Panc1 (cell line): ENCODE measurements at regions not wholly inside any gene's neighbourhood (a gene's known extent, or its start where the extent isn't known, plus 50 kb on each side); places are given as distances from the start of the nearest gene placed in this dataset.

Experiments
- ATAC-seq: fragments of 200-7000 bp; cut with Tn5 transposase; 2 replicates; pipeline ENCODE4 v1.9.1; 2020; ENCODE audit warnings: mild to moderate bottlenecking, moderate library complexity
- BruUV-seq: library from RNA; stranded (reverse); fragments of 400-500 nt; replicated peaks from 2 replicates; lab custom pipeline; 2021; lab: Mats Ljungman, UMichigan
- CTCF ChIA-PET: fragments of 300-600 bp; sonication (Branson Sonifier 250); formaldehyde crosslinking; loops from one replicate; lab custom pipeline; 2022; ENCODE audit warnings: antibody characterized with exemption; lab: Charles Lee
- POLR2A ChIA-PET: fragments of 300-600 bp; sonication (Branson Sonifier 250); formaldehyde crosslinking; loops from one replicate; lab custom pipeline; 2022; ENCODE audit warnings: antibody characterized with exemption; lab: Charles Lee
- DNase-seq: peaks from one replicate; pipeline ENCODE4 v3.0.0-alpha.2; 2010; ENCODE audit warnings: low read depth, low spot score
- H3K27ac ChIP-seq: 2 replicates; pipeline ENCODE4 v1.5.1; 2011; ENCODE audit warnings: mild to moderate bottlenecking, low read length, inconsistent platforms
- H3K27me3 ChIP-seq: fragments of 200-500 bp; sonication (Bioruptor generic); 2 replicates; pipeline ENCODE4 v1.6.0; 2014; ENCODE audit warnings: low read length, inconsistent platforms; ENCODE audit not compliant: control insufficient read depth, insufficient read depth
- H3K36me3 ChIP-seq: fragments of 200-500 bp; sonication (Bioruptor generic); 2 replicates; pipeline ENCODE4 v1.5.1; 2014; ENCODE audit warnings: inconsistent platforms, mild to moderate bottlenecking, low read length, moderate library complexity; ENCODE audit not compliant: control insufficient read depth, insufficient read depth
- H3K4me1 ChIP-seq: 2 replicates; pipeline ENCODE4 v1.5.1; 2011; ENCODE audit warnings: inconsistent platforms, mild to moderate bottlenecking, low read length, moderate library complexity; ENCODE audit not compliant: control insufficient read depth, insufficient read depth
- H3K4me3 ChIP-seq, 2 experiments: 2 replicates each; pipeline ENCODE4 v1.5.1; 2011 to 2012; ENCODE audit warnings: low read depth in 2 of 2, low read length in 2 of 2, mild to moderate bottlenecking in 2 of 2, inconsistent platforms in 1 of 2, moderate library complexity in 1 of 2
- H3K9me3 ChIP-seq: fragments of 200-500 bp; sonication (Bioruptor generic); 2 replicates; pipeline ENCODE4 v1.5.1; 2014; ENCODE audit warnings: low read depth, mild to moderate bottlenecking, inconsistent platforms, low read length, moderate library complexity; ENCODE audit not compliant: control insufficient read depth, insufficient read depth
- POLR2AphosphoS5 ChIP-seq: IDR thresholded peaks from 2 replicates; pipeline ENCODE4 v1.6.1; 2012; ENCODE audit warnings: mild to moderate bottlenecking, low read depth, low read length, moderate library complexity
- SIN3A ChIP-seq: IDR thresholded peaks from 2 replicates; pipeline ENCODE4 v1.6.1; 2012; ENCODE audit warnings: low read depth, mild to moderate bottlenecking, low read length, moderate library complexity, borderline replicate concordance; ENCODE audit not compliant: insufficient read depth
- TCF7L2 ChIP-seq: IDR thresholded peaks from 2 replicates; pipeline ENCODE4 v1.6.1; 2011; ENCODE audit warnings: mild to moderate bottlenecking, low read depth, low read length, inconsistent platforms
- in situ Hi-C: cut with HindIII; loops from 2 replicates; pipeline ENCODE4 v1.10.0; 2016; ENCODE audit warnings: low sequenced_read_pairs, low pct_unique_long_range_greater_than_20kb
- intact Hi-C: fragments of 100-400 bp; cut with micrococcal nuclease; formaldehyde crosslinking; loops from one replicate; pipeline ENCODE4 v1.10.0; 2022; ENCODE audit not compliant: unreplicated experiment
- TF ChIP-seq, protein P1 (sequence below), 2 experiments: IDR thresholded peaks; 2 replicates each; pipeline ENCODE4 v1.6.1; 2011 to 2012; ENCODE audit warnings: low read depth in 2 of 2, control low read depth in 1 of 2, low read length in 1 of 2, mild to moderate bottlenecking in 1 of 2, moderate library complexity in 1 of 2; ENCODE audit not compliant: insufficient read depth in 1 of 2
- TF ChIP-seq, protein P2 (sequence below): fragments of 450-650 bp; IDR thresholded peaks from 2 replicates; pipeline ENCODE4 v1.5.1; 2017; ENCODE audit warnings: mild to moderate bottlenecking

GRCh38 chr6:71579902-71580301, 291.3 kb downstream of the OGFRL1 start:
- ATAC-seq: no peak
- H3K27ac ChIP-seq: no peak overlapping the region
- DNase-seq: no peak
- no peaks in the 10 kb centered on the region for H3K9me3 ChIP-seq
- POLR2A ChIA-PET: no interaction called here
- no peak overlapping the region for H3K4me3 ChIP-seq
- in situ Hi-C loops (no loop called here), intact Hi-C loops (no loop called here)
- CTCF ChIA-PET: no interaction called here
- no TSS peak for BruUV-seq
- TF ChIP-seq SIN3A (no peak), POLR2AphosphoS5 (no peak), TCF7L2 (no peak)
- TF ChIP-seq, protein P1, sequence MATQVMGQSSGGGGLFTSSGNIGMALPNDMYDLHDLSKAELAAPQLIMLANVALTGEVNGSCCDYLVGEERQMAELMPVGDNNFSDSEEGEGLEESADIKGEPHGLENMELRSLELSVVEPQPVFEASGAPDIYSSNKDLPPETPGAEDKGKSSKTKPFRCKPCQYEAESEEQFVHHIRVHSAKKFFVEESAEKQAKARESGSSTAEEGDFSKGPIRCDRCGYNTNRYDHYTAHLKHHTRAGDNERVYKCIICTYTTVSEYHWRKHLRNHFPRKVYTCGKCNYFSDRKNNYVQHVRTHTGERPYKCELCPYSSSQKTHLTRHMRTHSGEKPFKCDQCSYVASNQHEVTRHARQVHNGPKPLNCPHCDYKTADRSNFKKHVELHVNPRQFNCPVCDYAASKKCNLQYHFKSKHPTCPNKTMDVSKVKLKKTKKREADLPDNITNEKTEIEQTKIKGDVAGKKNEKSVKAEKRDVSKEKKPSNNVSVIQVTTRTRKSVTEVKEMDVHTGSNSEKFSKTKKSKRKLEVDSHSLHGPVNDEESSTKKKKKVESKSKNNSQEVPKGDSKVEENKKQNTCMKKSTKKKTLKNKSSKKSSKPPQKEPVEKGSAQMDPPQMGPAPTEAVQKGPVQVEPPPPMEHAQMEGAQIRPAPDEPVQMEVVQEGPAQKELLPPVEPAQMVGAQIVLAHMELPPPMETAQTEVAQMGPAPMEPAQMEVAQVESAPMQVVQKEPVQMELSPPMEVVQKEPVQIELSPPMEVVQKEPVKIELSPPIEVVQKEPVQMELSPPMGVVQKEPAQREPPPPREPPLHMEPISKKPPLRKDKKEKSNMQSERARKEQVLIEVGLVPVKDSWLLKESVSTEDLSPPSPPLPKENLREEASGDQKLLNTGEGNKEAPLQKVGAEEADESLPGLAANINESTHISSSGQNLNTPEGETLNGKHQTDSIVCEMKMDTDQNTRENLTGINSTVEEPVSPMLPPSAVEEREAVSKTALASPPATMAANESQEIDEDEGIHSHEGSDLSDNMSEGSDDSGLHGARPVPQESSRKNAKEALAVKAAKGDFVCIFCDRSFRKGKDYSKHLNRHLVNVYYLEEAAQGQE (IDR thresholded peaks at IDR 0.05; ENCODE audit: insufficient read depth in 1 of 2, low read depth in 2 of 2, low read length in 1 of 2): no peak
- TF ChIP-seq, protein P2, sequence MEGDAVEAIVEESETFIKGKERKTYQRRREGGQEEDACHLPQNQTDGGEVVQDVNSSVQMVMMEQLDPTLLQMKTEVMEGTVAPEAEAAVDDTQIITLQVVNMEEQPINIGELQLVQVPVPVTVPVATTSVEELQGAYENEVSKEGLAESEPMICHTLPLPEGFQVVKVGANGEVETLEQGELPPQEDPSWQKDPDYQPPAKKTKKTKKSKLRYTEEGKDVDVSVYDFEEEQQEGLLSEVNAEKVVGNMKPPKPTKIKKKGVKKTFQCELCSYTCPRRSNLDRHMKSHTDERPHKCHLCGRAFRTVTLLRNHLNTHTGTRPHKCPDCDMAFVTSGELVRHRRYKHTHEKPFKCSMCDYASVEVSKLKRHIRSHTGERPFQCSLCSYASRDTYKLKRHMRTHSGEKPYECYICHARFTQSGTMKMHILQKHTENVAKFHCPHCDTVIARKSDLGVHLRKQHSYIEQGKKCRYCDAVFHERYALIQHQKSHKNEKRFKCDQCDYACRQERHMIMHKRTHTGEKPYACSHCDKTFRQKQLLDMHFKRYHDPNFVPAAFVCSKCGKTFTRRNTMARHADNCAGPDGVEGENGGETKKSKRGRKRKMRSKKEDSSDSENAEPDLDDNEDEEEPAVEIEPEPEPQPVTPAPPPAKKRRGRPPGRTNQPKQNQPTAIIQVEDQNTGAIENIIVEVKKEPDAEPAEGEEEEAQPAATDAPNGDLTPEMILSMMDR: no peak
- H3K4me1 ChIP-seq: no peaks in the 10 kb centered on the region
- H3K36me3 ChIP-seq: no peaks in the 10 kb centered on the region
- H3K27me3 ChIP-seq: no peaks in the 10 kb centered on the region

- BruUV-seq: no TSS peak
- Histone ChIP-seq H3K27me3 (no peaks in the 10 kb centered on the region), H3K27ac (no peak overlapping the region), H3K4me3 (no peak overlapping the region), H3K9me3 (no peaks in the 10 kb centered on the region), H3K36me3 (no peaks in the 10 kb centered on the region), H3K4me1 (no peaks in the 10 kb centered on the region)
- in situ Hi-C loops (no loop called here), intact Hi-C loops (no loop called here)
- ATAC-seq (no peak), DNase-seq (no peak)
- POLR2A ChIA-PET: no interaction called here
- no peak for TF ChIP-seq POLR2AphosphoS5
- TF ChIP-seq TCF7L2: no peak
- TF ChIP-seq, protein P1 (IDR thresholded peaks at IDR 0.05; ENCODE audit: insufficient read depth in 1 of 2, low read depth in 2 of 2, low read length in 1 of 2): no peak
- TF ChIP-seq, protein P2: no peak
- TF ChIP-seq SIN3A: no peak
- CTCF ChIA-PET: no interaction called here
Measured at GRCh38 chr6:71582820-71583219, 294.2 kb downstream of the OGFRL1 start.
